HG02970 (cell line): ENCODE measurements at regions not wholly inside any gene's neighbourhood (a gene's known extent, or its start where the extent isn't known, plus 50 kb on each side); places are given as distances from the start of the nearest gene placed in this dataset.

ENCODE experiments used
- ATAC-seq: cut with Tn5 transposase; IDR thresholded peaks from one replicate; pipeline ENCODE4 v1.9.1; 2021; ENCODE audit warnings: mild to moderate bottlenecking, moderate library complexity, moderate number of reproducible peaks; ENCODE audit not compliant: unreplicated experiment, low FRiP score

GRCh38 chr7:22659741-22660140 lies 67.3 kb upstream of the IL6 start:
- ATAC-seq, result no peak

DNA sequence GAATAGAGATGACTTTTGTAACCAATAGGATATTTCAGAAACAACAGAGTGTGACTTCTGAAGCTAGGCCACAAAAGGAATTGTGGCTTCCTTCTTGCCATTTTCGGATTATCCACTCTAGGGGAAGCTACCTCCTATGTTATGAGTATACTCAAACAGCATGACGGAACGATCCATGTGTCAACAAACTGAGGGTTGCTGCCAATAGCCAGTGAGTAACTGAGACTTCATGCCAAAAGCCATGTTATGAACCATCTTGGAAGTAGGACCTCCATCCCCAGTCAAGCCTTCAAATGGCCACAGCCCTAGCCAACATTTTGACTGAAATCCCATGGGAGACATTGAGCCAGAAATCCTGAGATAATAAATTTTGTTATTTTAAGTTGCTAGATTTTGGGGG lies 69.0 kb upstream of the IL6 start:
- no peak for ATAC-seq

DNA sequence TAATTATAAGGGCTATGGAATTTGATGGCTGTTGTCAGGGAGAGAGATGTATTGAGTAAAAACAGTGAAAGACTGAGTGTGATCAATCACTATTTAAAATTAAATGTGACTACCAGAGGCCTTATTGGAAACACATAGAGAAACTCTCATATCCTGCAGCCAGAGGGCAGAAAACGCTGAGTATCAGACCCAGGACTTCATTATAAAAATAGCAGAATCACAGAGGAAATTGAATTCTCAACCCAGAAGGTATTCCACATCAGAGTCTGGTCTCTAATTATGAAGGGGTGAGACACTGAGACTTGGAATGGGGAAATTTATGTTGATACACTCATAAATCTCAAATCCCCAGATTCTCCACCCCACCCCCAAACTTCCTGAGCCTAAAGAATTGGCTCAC lies 69.5 kb upstream of the IL6 start:
- ATAC-seq, result no peak

- no peak for ATAC-seq
Measured at GRCh38 chr7:22655781-22656180, 71.2 kb upstream of the IL6 start.

DNA sequence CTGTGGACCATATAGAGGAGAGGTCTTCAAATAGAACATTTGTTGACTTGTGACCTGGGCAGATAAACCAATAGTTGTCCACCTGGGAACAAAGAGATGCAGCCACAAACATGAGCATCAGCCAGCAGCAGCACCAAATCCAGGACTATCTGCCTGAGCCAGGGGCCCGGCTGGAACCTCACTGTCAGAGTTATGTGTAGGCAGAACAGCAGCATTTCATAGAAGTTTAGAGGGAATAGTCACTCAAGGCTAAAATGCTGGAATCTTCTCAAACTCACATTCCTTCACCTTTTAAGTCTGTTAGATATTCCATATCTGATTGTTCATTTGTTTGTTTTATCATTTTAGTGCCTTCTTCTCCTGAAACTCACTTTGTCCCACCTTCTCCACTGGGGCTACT lies 72.2 kb upstream of the IL6 start:
- no peak for ATAC-seq

- no peak for ATAC-seq
Measured at GRCh38 chr7:22653951-22654350, 73.0 kb upstream of the IL6 start.

DNA sequence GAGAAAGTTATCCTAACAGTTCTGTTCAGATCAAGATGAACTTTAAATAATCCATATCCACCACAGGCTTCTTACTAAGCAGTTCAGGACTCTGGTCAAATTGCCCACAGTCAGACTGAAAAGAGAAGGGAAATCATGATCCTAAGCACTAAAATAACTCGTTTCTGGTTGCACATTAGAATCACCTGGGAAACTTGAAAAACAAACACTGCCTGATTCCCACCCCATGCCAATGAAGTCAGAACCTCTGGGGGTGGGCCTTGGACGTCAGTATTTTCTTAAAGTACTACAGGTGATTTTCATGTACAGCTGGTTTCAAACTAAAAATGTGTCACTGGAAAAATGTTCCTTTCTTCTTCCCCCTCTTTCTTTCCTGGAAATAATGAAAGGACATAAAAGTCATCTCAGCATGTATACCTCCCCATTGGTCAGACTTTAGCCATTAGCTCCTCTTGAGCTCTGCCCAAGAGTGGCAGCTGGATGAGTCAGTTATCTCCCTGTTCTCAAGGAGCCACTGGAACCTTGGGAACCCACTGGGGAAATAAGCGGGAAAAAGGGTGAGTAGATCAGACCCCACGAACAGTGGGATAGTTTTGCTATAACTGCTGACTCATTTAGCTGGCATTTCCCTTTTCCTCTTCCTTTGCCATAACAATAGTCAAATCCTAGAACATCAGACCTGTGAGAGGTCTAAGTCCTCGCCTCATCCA lies 75.3 kb upstream of the IL6 start:
- ATAC-seq, result no peak

- ATAC-seq, result no peak
Measured at GRCh38 chr7:22651036-22651435, 76.0 kb upstream of the IL6 start.

GRCh38 chr7:22649686-22650085 lies 77.3 kb upstream of the IL6 start:
- no peak for ATAC-seq

DNA sequence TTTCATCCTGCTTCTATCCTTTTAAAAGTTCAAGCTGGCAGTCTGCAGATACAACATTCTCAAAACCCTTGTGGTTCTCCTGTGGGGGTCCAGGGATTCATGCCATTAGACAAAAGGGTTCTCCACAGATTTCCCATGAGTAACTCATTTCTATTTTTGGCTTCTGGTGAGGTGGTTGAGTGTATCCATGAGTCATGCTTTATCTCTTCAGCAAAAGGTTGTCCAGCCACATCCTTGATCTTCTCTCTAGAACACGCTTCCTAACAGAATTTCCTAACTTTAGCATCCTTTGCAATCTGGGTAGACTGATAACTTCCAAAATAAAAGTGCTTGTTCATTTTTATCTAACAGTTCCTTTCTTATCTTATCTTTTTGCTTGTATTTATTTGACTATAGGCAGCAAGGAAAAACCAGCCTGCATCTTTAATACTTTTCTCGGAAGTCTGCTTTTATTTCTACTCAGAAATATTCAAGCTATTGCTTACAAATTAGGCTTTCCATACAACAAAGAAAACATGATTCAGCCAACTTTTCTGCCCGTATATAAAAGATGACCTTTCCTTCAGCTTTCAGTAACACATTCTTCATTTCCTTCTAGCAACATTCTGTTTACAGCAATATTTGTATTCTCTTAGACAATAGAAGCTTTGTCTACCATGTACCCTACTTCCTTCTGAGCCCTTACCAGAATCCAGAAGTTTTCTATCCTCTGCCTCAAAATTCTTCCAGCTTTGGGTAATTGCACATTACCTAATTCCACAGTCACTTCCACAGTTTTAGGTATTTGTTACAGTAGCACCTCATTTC lies 79.3 kb upstream of the IL6 start:
- no peak for ATAC-seq

DNA sequence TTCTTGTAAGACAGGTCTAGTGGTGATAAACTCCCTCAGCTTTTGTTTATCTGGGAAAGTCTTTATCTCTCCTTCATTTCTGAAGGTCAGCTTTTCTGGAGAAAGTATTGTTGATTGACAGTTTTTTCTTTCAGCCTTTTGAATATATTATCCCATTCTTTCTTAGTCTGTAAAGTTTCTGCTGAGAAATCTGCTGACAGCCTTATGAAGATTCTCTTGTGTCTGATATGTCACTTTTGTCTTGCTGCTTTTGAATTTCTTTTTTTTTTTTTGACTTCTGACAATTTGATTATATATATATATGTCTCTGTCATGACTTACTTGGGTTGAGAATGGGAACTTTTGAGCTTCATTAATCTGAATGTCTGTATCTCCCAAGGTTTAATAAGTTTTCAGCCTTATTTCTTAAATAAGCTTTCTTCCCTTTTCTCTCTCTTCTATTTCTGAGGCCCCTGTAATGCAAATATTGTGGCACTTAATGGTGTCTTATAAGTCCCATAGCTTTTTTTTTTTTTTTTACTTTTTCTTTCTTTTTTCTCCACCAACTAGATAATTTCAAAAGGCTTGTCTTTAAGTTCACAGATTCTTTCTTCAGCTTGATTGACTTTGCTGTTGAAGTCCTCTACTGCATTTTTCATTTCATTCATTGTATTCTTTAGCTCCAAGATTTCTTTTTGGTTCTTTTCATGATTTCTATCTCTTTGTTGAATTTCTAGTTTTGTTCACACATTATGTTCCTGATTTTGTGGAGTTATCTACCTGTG lies 81.4 kb upstream of the IL6 start:
- ATAC-seq, result no peak

- no peak for ATAC-seq
Measured at GRCh38 chr7:22642454-22642853, 84.5 kb upstream of the IL6 start.

- peak; percentile 93 for ATAC-seq
Measured at GRCh38 chr7:22640269-22640668, 86.7 kb upstream of the IL6 start.

GRCh38 chr7:22639396-22639795 lies 87.6 kb upstream of the IL6 start:
- no peak for ATAC-seq

DNA sequence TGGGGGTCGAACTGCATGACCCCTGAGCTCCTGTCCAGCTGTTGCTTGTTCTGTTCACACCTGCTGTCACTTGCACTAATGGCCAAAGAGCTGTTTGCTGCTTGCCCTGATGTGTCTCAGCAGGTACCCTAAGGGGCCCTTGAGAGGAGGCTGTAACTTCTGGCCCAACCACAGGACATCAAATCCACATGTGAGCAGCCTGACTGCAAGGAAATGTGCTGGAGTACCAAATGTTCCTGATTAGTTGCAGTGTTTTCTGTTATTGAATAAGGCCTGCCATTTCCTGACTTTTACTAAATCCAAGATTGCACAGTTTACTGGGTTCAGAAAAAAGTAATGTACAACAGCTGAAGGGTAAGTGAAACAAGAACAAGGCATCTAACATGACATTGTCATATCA lies 91.7 kb upstream of the IL6 start:
- ATAC-seq, result no peak

- no peak for ATAC-seq
Measured at GRCh38 chr7:22633954-22634474, 93.0 kb upstream of the IL6 start.

DNA sequence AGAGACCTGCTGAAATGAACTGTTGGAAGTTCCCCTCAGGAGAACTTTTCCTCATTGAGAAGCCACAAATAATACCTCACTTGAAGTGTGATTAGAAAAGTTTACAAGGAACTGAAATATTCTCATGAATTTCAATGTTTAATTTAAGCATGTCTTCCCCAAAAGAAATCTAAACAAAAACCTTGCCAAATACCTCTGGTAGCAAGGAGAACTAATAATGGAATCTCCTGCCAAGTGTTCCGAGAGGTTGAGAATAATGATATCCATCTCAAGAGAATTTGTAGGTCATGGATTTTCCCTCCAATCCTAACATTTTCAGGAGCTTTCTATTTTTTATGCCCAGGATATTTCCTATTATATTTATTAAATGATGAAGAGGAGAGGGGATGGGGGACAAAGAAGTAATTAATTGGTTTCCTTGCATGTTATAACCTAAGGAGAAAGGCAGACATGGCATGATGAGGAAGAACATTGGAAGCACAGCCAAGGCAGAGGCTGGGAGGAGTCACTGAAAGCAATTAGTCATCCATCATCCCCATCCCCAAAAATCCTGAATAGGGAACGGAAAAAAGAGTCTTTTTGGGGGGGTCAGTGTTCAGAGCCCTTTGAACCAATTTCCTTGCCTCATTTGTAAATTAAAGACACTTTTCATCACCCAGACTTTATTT lies 93.6 kb upstream of the IL6 start:
- no peak for ATAC-seq

- ATAC-seq, result no peak
Measured at GRCh38 chr7:22632674-22633073, 94.3 kb upstream of the IL6 start.

DNA sequence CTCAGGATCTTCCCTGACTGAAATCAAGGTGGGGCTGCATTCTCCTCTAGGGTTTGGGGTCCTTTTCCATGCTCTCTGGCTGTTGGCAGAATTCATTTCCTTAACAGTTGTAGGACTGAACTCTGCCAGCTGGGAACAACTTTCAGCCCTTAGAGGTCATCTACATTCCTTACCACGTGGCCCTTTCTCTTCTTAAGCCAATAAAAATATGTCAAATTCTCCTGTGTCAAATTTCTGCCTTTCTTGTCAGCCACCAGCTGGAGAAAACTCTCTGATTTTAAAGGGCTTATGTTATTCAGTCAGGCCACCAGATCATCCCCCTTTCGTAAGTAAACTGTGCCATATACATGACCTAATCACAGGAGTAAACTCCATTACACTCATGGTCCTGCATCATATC lies 95.3 kb upstream of the IL6 start:
- ATAC-seq, result no peak

DNA sequence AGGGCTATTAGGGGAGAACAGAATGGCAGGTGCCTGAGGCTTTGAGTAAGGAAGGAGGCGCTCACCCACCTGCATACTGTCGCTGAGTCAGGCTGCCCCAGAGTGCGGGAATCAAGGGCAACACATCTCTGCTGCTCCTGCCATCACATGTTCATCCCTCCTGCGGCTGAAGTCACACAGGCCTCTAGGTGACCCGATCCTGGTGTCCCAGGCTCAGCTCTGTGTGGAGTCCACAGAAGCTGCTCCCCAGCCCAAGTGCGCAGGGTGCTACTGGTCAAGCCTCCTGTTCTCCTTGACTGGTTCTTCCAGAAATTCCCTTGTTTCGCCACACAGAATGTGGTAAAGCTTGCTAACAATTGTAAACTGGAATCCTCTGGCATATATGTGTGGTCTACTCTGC lies 96.9 kb upstream of the IL6 start:
- no peak for ATAC-seq

GRCh38 chr7:22629056-22629455 lies 97.9 kb upstream of the IL6 start:
- ATAC-seq, result no peak
